ENCODE measurements at regions not wholly inside any gene's neighbourhood (a gene's known extent, or its start where the extent isn't known, plus 50 kb on each side); places are given as distances from the start of the nearest gene placed in this dataset.
"Not testable (repeated sequence)": the region's sequence is repeated elsewhere in the genome, so short reads cannot be mapped to it uniquely, and the experiment has no call there.

DNA sequence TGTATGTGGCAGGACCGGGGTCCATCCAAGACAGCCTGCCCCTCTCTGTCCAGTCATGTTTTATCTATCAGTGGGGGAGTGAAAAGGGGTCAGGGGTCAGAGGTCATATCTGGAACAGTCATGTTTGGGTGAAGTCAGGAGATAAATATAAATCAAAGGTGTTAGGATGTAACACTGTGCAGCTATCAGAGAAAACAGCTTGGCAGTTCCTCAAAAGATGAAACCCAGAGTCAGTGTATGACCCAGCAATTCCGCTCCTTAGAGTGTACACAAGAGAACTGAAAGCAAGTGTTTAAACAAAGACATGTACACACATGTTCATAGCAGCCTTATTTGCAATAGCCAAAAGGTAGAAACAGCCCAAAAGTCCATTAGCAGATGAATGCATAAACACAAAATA is 361.3 kb downstream of the FOXL1 start:
- no peak for DNase-seq (ENCODE audit: low spot score)

DNA sequence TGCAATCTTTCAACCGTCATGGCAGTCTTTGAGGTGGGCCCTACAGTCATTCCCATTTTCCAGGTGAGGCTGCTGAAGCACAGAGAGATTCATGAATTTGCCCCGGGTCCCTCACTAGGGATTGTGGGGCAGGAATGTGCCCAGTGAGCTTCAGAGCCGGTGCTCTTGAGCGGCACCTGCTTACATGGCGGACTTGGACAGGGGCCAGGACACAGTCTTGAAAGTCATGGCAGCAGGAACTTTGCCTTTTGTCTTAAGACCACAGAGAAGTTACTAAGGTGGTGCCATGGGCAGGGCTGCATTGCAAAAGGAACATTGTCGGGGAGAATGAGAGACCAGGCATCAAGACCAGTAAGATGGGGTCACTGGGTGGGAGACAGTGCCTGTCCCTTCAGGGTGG is 363.4 kb downstream of the FOXL1 start:
- DNase-seq (ENCODE audit: low spot score): no peak

DNA sequence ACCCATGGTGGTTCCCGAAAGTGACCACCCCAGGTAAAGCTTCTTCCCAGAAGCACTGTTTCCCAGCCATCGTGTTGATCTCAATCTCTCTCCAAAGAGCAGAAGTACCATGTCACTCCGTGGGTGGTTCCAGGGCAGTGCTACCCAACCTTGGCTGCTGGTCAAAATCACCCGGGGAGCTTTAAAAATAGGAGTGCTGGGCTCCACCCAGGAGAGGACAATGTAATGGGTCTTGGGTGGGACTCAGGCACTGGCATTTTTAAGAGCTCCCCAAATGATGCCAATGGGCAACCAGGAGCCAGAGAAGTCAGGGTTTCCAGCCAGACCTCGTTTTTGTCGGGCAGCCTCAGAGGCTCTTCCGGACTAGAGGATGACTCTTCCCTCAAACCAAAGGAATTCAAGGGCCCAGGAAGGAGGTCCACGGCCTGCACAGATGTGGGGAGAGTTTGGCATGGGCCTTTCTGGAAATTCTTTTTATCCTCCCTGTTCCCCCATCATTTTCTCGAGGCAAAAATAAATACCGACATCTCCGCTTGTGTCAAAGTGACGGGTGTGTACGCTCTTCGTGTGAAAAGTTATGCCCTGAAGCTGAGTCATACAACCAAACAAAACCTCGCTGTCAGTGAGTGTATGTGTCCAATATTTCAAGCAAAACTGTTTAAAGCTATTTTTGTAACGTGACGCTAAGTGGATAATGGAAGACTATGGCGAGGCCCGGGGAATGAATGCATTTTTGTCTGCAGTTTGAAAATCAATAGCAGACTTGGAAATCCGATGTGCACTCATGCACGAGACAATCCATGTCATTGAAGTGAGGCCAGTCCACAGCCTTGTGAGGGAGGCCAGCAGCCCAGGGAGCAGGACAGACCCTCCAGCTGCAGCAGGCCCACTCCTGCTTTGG is 364.1 kb downstream of the FOXL1 start:
- no peak for DNase-seq (ENCODE audit: low spot score)

- no peak for DNase-seq (ENCODE audit: low spot score)
Measured at GRCh38 chr16:86945166-86945900, 367.0 kb downstream of the FOXL1 start.

GRCh38 chr16:86946396-86946795 is 368.0 kb downstream of the FOXL1 start:
- DNase-seq (ENCODE audit: low spot score): no peak

DNA sequence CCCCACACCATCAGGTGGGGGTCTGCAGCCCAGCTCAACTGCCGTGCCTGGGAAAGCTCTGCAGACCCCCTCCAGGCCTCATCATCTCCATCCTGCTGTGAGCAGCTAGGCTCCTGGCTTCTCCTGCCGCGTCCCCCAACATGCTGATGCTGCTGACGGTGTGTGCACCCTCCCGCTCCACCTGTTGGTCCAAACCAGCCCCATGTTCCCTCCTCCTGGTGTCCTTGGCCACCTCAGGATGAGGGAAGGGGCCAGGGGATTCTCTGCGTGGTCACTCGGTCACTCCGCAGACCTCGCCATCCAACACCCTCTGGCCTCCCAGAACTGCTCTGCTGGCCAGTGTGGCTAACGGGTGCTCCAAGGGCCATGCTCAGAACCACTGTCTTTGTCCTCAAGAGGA is 368.6 kb downstream of the FOXL1 start:
- no peak for DNase-seq (ENCODE audit: low spot score)

DNA sequence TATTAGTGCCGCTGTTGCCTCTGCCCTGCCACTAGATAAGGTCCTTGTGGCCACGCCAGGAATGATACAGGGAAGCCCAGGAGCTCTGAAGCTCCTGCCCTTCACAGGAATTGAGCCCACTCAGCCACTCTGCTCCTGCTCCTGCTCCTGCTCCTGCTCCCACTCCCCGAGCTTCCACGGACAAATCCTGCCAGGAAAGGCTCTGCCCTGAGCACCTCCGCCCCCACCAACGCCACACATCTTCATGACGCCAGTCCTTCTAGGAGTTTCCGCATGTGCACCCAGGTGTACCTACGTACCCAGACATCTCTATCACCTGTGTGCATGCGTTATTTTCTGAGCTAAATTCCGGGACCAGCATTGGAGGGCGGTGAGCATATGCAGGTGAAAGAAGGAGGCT is 369.1 kb downstream of the C16orf95 start:
- DNase-seq (ENCODE audit: low spot score): no peak

DNA sequence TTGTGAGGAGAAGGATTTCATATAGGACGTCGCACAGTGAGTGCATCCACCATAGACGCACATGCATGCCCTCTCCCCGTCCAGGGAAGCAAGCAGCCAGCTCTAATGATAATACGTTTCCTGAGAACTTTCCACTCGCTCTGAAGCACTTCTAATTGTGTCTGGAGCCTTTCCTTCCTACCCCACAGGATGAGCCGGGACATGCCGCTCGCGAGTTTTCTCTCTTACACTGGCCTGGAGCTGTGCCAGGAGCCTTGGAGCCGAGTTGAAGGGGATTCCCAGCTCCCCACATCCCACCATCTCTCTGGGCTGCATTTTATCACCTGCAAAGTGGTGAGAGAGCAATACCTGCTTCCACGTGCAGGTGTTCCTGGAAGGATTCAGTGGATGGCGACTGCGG is 368.1 kb downstream of the C16orf95 start:
- DNase-seq (ENCODE audit: low spot score): no peak

DNA sequence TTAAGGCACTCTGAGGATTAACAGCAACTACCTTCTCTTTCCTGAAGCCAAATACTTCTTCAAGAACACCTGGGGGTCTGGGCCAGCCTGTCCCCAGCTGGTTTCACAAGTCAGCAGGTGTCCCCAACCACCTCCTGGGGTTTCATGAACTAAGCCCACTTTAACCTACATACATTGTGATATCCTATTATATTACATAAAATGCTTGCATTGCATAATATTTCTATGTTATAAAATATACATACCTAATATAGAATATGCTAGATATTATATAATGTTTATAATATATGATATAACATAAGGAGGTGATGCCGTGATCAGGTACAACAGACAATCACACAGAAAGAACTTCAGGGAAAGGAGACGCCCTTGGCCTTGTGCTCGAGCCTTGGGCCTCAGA is 367.6 kb downstream of the C16orf95 start:
- no peak for DNase-seq (ENCODE audit: low spot score)

DNA sequence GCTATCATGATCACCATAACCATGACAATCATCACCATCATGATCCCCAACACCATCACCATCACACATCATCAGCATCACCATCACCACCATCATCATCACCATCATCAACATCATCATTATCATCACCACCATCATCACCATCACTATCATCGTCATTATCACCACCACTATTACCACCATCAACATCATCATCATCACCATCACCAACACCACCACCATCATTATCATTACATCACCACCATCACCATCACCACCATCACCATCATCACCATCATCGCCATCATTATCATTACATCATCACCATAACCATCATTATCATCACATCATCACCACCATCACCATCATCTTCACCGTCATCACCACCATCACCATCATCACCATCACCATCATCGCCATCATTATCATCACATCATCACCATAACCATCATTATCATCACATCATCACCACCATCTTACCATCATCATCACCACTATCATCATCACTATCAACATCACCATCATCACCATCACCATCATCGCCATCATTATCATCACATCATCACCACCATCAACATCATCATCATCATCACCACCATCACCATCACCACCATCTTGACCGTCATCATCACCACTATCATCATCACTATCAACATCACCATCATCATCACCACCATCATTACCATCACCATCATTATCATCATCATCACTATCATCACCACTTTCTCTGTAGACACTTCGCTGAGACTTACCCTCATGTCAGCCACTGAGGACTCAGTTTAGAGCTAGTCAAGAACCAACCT is 366.0 kb downstream of the C16orf95 start:
- no peak for DNase-seq (ENCODE audit: low spot score)

DNA sequence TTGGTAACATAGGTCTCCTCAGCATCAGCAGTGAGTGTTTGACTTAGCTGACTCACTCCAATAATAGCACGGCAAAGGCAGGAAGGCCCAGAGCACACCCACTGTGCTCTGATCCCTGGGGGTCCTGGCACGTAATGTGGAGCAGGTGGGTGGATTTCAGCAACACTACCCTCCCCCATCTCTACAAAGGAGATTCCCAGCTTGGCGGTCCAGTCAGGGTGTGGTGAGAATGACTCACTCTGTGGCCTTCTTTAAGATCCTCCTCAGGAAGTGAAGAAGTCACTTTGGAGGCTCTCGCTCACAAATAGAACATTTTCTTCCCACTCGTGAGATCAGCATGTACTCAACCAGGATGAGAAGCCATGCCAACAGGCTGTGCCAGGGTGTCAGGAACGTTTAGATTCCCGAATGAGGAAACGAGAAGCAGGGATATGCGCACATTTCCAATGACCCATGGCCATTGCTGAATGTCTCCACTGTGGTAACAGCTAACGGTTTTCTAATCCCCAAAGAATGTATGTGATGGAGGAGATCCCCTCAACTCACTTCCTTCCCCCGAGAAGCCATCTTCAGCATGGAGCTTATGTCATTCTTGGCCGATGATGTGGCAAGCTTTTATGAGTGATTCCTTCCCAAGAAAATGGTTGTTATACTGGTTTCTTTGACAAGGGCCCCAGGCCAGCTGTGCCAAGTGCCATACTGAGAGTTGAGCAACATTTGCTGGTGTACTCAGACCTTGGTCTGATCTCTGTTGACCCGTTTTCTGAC is 365.2 kb downstream of the C16orf95 start:
- no peak for DNase-seq (ENCODE audit: low spot score)

- DNase-seq (ENCODE audit: low spot score): no peak
Measured at GRCh38 chr16:86952769-86953168, 364.4 kb downstream of the C16orf95 start.

GRCh38 chr16:86953631-86954391 is 363.4 kb downstream of the C16orf95 start:
- DNase-seq (ENCODE audit: low spot score): no peak

DNA sequence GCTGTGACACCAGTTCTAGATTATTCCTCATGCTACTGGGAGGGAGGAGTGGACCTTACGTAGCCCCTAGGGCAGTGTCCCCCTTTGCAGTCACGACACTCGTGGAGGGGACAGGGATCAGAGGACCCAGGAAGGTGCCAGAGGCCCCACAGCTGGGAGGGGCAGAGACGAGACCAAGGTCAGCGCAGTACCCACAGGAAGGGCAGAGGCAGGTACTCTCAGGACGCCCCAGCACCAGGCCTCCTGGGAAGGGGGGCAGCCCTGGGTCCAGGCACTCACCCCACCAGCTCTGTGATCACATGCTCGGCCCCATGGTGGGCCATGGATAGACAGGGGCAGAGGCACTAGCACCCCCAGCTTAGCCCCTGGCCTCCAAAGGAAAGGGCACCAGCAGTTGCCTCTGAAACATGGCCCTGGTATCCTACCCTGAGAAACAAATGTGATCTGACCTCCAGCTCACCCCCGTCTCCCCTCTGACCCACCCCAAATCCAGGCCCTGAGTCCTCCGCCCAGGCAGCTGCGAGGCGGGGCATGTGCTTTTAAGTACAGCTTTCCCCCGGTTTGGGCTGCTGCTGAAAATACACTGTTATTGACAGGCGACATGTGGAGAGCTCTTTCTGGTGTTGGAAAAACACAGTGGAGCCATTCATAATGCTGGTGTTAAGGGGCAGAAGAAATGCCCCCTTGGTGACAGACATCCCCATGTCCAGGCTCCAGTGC is 361.9 kb downstream of the C16orf95 start:
- DNase-seq (ENCODE audit: low spot score): no peak

DNA sequence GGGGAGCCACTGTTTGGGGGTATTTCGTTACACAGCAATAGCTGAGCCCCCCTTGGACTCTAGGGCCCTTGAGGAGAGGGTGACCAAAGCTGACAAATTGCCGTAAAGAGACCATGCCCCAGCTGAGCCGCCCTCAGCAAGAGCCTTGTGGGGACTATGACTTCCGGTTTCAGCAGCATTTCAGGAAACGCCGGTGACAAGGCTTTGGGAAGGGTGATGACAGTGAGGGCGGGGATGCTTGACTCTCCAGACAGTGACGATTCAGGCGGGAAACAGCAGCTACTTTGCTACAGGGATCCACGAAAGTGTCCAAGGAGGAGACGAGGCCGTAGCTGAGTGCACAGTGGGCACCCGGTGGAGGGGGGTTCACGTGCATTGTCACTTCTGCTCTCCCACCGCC is 360.8 kb downstream of the C16orf95 start:
- DNase-seq (ENCODE audit: low spot score): no peak

GRCh38 chr16:86957662-86958198 is 359.5 kb downstream of the C16orf95 start:
- DNase-seq (ENCODE audit: low spot score): not testable (repeated sequence)

DNA sequence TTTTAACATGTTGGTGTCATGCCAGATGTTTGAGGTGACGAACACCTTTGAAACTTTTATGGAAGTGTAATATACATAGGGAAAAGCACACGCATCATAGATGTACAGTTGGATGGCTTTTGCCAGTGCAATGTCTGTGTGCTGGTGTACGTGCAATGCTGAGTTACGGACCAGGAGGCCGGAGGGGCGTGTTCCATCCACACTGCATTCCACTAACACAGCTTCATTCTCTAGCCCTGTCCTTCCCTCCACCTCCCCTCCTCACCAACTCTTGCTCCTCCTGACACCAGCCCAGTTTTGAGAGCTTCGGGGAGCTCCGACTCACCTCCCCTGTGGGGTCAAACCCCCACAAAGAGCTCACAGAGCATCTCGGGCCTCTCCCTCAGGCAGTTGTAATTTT is 358.8 kb downstream of the C16orf95 start:
- no peak for DNase-seq (ENCODE audit: low spot score)

GRCh38 chr16:86959091-86959651 is 358.0 kb downstream of the C16orf95 start:
- no peak for DNase-seq (ENCODE audit: low spot score)

GRCh38 chr16:86959729-86960128 is 357.5 kb downstream of the C16orf95 start:
- no peak for DNase-seq (ENCODE audit: low spot score)

GRCh38 chr16:86960266-86960665 is 356.9 kb downstream of the C16orf95 start:
- no peak for DNase-seq (ENCODE audit: low spot score)
